ENCODE measurements at regions not wholly inside any gene's neighbourhood (a gene's known extent, or its start where the extent isn't known, plus 50 kb on each side); places are given as distances from the start of the nearest gene placed in this dataset.

DNA sequence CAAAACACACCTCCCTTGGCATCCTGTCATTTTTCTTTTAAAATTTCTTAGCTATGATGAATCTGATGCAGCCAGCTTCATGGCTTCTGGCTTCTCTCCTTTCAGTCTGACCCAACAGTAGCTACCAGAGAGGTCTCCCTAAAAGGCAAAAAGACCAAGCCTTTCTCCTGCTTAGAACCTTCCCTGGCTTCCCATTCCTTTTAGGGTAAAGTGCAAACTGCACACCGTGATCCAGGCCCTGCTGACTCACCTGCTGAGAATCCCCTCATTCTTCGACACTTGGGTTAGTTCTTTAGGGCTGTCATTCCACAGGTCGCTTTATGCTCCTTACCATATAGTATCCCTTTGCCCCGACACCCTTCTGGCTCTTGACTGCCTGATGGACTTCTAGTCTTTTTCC lies 362.4 kb downstream of the MIAT start:
- H3K27me3 ChIP-seq: peaks cover 16% of the 10 kb centered on the region
- H3K27ac ChIP-seq: no peak overlapping the region
- no peak for DNase-seq
- no peaks in the 10 kb centered on the region for H3K9me3 ChIP-seq (replicated peaks in 1 of 3)
- 66 to 73% (median 68%) methylated on average over 4 of the region's 4 CpGs for WGBS, 4 donors
- H3K4me3 ChIP-seq: no peak overlapping the region
- H3K36me3 ChIP-seq (replicated peaks in 1 of 2): no peaks in the 10 kb centered on the region
- intact Hi-C loops (cut with DNase I): no loop called here
- TF ChIP-seq POLR2A (IDR thresholded peaks at IDR 0.05): no peak
- TF ChIP-seq, protein P1, sequence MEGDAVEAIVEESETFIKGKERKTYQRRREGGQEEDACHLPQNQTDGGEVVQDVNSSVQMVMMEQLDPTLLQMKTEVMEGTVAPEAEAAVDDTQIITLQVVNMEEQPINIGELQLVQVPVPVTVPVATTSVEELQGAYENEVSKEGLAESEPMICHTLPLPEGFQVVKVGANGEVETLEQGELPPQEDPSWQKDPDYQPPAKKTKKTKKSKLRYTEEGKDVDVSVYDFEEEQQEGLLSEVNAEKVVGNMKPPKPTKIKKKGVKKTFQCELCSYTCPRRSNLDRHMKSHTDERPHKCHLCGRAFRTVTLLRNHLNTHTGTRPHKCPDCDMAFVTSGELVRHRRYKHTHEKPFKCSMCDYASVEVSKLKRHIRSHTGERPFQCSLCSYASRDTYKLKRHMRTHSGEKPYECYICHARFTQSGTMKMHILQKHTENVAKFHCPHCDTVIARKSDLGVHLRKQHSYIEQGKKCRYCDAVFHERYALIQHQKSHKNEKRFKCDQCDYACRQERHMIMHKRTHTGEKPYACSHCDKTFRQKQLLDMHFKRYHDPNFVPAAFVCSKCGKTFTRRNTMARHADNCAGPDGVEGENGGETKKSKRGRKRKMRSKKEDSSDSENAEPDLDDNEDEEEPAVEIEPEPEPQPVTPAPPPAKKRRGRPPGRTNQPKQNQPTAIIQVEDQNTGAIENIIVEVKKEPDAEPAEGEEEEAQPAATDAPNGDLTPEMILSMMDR (IDR thresholded peaks at IDR 0.05): no peak
- no peaks in the 10 kb centered on the region for H3K4me1 ChIP-seq (replicated peaks in 1 of 2)

DNA sequence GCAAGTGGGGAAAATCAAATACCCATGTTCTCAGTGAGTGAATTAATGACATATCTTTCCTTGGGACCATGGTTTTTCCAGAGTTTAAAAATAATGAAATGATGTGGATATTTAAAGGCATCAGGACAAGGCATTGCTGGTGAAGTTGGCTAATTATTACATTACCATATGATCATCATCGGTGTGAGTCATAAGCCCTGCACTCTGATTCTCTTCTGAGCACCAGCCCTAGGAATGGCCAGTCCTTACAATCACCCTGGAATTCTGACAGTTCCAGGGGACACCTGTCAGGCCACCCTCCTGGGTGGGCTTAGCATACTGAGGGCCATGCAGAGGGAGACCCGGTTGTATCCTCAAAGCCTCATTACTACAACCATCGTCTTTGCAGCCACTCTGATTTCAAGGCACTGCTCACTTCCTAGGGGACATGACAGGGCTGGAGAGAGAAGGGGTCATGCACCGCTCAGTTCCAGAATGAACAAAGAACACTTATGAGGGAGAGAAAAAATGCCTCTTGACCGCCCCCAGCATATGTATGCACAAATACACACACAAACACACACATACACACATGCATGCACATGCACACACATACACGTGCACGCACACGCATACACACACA lies 365.0 kb downstream of the MIAT start:
- intact Hi-C loops (cut with DNase I): no loop called here

DNA sequence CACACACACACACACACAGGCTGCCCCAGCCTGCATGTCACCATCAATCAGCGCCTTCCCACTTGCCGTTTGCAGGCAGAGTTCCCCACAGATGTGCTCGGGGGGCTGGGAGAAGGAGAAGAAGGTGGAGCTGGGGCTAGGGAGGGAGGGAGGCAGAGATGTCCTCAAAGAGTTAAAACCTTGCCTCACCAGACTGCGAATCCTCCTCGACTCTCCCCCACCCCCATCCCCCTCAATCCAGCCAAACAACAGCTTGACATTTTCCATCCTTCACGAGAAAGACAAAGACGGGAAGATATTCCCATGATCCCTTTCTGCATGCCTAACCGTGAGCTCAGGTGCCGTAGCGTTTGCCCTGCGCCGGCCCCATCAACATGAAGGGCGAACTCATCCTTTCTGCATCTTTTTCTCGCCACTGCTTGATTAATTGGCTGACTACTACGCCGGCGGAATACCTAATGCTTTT lies 365.5 kb downstream of the MIAT start:
- Histone ChIP-seq H3K4me1 (replicated peaks in 1 of 2) (no peaks in the 10 kb centered on the region), H3K27ac (no peak overlapping the region), H3K4me3 (no peak overlapping the region), H3K27me3 (peaks cover 8% of the 10 kb centered on the region), H3K36me3 (replicated peaks in 1 of 2) (no peaks in the 10 kb centered on the region), H3K9me3 (replicated peaks in 1 of 3) (no peaks in the 10 kb centered on the region)
- intact Hi-C loops (cut with DNase I): no loop called here
- DNase-seq: no peak
- WGBS, 4 donors: 19 to 30% (median 24%) methylated on average over 17 of the region's 17 CpGs
- TF ChIP-seq, protein P1 (IDR thresholded peaks at IDR 0.05): no peak
- TF ChIP-seq POLR2A (IDR thresholded peaks at IDR 0.05): no peak

More for the DNA sequence above, 365.0 kb downstream of the MIAT start:
- DNase-seq: no peak
- WGBS, 4 donors: 66 to 70% (median 67%) methylated on average over 7 to 8 of the region's 8 CpGs
- Histone ChIP-seq H3K36me3 (replicated peaks in 1 of 2) (no peaks in the 10 kb centered on the region), H3K9me3 (replicated peaks in 1 of 3) (no peaks in the 10 kb centered on the region), H3K27ac (no peak overlapping the region), H3K4me1 (replicated peaks in 1 of 2) (no peaks in the 10 kb centered on the region), H3K4me3 (no peak overlapping the region), H3K27me3 (peaks cover 12% of the 10 kb centered on the region)
- TF ChIP-seq POLR2A (IDR thresholded peaks at IDR 0.05): no peak
- TF ChIP-seq, protein P1 (IDR thresholded peaks at IDR 0.05): no peak

DNA sequence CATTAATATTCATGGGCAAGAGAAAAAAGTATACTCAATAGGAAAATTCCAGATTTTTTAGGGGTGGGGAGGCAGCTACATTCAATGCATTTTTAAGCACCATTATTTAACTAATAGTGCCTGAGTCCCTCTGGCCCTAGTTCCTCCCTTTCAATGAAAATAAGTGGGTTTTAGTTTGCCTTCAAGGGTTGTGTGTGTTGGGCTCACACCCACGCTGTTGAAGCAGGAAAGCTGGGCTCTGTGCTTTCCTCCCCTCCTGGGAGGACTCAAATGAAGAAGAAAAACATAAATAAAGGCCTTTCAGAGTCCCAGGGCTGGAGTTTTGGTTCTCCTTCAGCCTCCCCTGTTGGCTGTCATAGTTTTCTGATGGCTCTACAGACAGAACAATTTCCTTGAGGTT lies 366.2 kb downstream of the MIAT start:
- H3K4me3 ChIP-seq: no peak overlapping the region

More for the DNA sequence above, 366.2 kb downstream of the MIAT start:
- no peak for TF ChIP-seq POLR2A (IDR thresholded peaks at IDR 0.05)
- TF ChIP-seq, protein P1 (IDR thresholded peaks at IDR 0.05): no peak
- Histone ChIP-seq H3K4me1 (replicated peaks in 1 of 2) (no peaks in the 10 kb centered on the region), H3K27ac (no peak overlapping the region), H3K36me3 (replicated peaks in 1 of 2) (no peaks in the 10 kb centered on the region), H3K27me3 (peaks cover 8% of the 10 kb centered on the region), H3K9me3 (replicated peaks in 1 of 3) (no peaks in the 10 kb centered on the region)
- 31 to 42% (median 36%) methylated on average over 1 of the region's 1 CpG for WGBS, 4 donors
- DNase-seq: no peak
- intact Hi-C loops (cut with DNase I): no loop called here

Measured in adrenal gland (tissue), 9 donors.